ENCODE measurements at regions not wholly inside any gene's neighbourhood (a gene's known extent, or its start where the extent isn't known, plus 50 kb on each side); places are given as distances from the start of the nearest gene placed in this dataset.

- TF ChIP-seq EGR1 (IDR thresholded peaks at IDR 0.05; ENCODE audit: borderline replicate concordance, low read depth, low read length) (no peak), EZH2 (IDR thresholded peaks at IDR 0.05; ENCODE audit: low read depth, low read length, severe bottlenecking) (no peak), POLR2A (IDR thresholded peaks at IDR 0.05; ENCODE audit: control extremely low read depth in 1 of 2, low read depth in 2 of 2, low read length in 2 of 2) (no peak), CTCF (IDR thresholded peaks at IDR 0.05; ENCODE audit: control extremely low read depth in 1 of 3, insufficient read depth in 1 of 3, low read depth in 1 of 3, low read length in 3 of 3) (no peak), HDAC6 (IDR thresholded peaks at IDR 0.05; ENCODE audit: low read depth, low read length) (no peak), CHD2 (IDR thresholded peaks at IDR 0.05; ENCODE audit: low read length) (no peak), EP300 (IDR thresholded peaks at IDR 0.05; ENCODE audit: borderline replicate concordance in 1 of 2, low read depth in 2 of 2, low read length in 2 of 2) (no peak), RNF2 (IDR thresholded peaks at IDR 0.05; ENCODE audit: borderline replicate concordance, low read depth, low read length, missing control alignments, poor library complexity, severe bottlenecking) (no peak), JUND (IDR thresholded peaks at IDR 0.05; ENCODE audit: low read length) (no peak), ASH2L (IDR thresholded peaks at IDR 0.05; ENCODE audit: low read length) (no peak)
Observed at GRCh38 chr18:60662491-60662890, 289.9 kb upstream of the MC4R start.

All from H1 (cell line).